ENCODE measurements at regions not wholly inside any gene's neighbourhood (a gene's known extent, or its start where the extent isn't known, plus 50 kb on each side); places are given as distances from the start of the nearest gene placed in this dataset.

DNA sequence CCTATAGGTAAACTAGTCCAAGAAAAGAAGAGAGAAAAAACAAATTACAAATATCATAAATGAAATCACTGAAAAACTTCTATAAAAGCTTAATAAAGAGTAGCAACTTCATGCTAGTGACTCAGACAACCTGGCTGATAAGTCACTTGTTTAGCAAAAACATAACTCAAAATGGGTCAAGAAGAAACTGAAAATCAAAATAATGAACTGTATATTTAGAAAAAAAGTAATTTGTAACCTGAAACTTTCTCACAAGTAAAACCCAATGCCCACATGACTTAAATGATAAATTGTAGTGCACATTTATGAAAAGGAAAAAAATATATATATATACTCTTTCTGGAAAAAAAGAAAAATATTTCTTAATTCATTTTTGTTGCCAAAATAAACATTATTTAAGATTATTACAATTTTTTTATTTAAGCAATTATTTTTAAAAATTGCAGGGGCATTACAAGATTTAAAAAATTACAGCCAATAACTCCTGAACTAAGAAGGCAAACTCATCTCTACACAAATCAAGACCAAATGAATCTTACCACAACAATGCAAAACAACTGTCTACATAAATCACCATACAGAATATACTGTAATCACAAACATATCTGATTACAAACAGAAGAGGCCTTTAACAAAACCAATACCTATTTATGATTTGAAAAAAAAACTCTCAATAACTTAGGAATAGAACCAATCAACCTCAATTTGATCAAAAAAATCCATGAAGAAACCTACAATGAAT, 406.3 kb downstream of the CDH7 start:
- ChIA-PET POLR2A (no interaction called here), CTCF (no interaction called here)

DNA sequence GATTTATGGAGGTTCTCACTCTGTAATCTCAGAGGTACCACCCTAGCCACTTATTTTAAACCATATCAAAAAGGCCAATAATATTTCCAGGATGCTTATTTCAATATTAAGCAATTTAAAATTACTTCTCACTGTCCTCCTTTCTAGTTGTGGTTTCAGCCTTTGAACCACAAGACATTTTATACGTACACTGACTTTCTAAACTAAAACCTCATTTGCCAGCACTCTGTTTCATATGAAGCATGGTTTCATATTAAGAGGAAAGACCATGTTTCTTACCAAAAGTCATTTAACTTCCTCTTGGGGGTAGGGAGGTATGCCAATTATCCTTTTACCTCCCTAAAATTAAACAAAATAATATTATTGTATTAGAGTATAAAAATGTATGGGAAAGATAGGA, 399.8 kb downstream of the CDH7 start:
- ChIA-PET CTCF (no interaction called here), POLR2A (no interaction called here)

DNA sequence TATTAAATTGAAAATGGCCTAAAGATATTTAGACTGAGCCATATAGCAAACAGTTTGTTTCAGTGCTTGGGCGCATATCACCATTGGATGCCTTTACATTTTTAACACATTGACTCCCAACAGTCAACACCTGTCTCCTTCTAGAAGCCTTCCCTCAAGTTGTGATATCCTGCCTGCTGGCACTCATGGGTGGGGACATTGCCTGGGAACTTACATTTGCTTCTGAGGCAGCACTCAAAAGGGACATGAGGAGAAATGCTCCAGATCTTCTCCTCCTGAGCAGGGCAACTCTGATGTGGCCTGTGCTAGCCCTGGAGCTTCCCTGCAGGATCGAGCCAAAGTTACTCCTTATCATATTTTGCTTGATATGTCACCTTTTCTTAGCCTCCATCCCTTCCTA, 392.2 kb downstream of the CDH7 start:
- POLR2A ChIA-PET = no interaction called here
- CTCF ChIA-PET = no interaction called here

DNA sequence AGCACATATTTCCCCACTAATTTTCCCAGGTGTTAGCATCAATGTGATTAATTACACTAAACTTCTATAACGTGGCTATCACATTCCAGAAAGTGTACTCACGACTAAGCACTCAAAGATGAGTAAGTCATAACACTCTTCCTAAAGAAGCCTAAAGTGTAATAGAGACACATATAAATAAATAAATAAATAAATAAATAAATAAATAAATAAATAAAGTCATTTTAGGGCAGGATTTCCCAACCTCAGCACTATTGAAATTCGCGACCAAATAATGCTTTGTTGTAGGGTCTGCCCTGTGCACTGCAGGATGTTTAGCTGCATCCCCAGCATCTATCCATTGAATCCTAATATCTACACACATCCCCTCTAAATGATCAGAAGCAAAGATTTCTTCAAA, 390.9 kb downstream of the CDH7 start:
- CTCF ChIA-PET = no interaction called here
- POLR2A ChIA-PET = no interaction called here

DNA sequence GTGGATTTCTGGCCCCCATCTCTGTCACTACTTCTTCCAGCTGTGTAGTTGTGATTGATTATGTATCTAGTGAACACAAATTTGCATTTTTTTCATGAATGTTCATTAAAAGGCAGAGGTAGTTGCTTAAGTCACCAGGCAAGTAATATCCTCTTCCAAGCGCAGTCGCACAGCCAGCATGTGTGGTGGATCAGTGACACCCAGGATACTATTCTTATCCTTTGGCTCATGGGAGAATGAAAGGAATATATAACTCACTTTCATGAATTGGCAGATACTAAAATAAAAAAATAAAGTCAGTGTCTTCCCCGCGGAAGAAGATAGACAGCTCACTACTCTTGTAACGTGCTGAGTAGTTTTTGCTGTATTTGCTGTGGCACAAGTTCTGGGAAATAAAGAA, 387.8 kb downstream of the CDH7 start:
- ChIA-PET POLR2A (no interaction called here), CTCF (no interaction called here)

DNA sequence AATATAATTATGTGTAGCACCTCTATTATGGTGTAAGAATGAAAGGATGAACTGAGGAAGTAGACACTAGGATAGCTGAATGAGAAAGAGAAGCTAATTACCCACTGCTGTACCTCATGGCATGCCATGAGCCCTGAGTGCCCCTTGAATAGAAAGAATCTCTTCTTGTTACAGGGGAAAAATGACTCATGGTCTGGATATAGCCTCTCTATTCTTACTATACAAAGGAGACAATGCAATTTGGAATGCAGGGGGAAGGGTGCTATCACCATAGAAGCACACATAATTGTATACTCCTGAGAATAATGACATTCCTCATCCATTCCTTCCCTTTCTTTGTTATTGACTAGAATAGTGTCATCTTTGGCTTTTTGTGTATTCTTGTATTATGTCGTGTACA, 385.2 kb downstream of the CDH7 start:
- POLR2A ChIA-PET = no interaction called here
- CTCF ChIA-PET = no interaction called here

DNA sequence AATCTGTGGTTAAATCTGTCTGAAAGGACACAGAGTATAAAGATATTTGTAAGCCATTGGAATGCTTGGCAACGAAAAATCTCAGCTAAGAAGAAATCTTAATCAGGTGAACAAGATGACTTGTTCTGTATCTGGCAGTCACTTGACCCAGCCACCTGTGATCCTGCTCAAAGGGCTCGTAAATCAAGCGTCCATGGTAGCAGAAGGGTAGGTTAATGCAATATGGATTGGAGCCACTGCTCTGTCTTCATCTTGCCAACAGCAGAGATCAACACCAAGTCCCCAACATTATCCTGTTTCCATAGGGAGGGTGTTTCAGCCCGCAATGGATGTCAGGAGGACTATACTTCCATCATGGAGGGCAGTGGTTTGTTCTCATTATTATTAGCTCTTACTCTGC, 378.4 kb downstream of the CDH7 start:
- ChIA-PET CTCF (no interaction called here), POLR2A (no interaction called here)

DNA sequence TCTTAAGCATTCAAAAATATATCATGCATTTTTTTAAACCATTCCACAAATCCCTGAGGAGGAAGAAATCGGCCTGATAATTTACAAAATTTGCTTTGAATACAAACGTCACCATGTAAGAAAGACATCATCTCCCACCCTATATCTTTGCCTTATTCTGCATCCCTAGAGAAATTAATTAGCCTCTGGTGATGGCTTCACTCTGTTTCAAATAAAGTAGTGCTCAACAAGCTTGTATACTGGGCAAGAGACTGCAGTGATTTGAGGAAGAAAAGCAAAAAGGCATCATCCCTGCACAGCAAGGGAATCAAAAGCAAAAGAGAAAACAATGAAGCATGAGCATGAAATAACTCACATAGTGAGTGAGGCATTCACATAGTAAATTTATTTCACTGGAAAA, 375.5 kb downstream of the CDH7 start:
- POLR2A ChIA-PET = no interaction called here
- CTCF ChIA-PET = no interaction called here

DNA sequence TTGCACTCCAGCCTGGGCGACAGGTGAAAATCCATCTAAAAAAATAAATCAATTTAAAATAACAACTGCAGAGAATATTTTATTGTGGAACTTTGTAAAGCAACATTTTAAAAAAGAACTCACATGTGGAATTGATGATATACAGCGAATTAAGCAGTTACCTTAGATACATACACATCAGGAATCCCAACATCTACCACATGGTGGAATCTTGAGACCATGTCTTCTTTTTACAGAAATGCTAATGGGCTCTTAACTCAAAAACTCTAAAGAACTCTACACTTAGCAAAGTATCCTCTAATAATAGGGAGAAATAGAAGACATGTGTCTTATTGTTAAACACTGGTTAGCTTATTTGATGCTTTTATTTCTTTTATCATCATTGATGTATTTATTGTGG, 373.6 kb downstream of the CDH7 start:
- POLR2A ChIA-PET = no interaction called here
- CTCF ChIA-PET = no interaction called here

DNA sequence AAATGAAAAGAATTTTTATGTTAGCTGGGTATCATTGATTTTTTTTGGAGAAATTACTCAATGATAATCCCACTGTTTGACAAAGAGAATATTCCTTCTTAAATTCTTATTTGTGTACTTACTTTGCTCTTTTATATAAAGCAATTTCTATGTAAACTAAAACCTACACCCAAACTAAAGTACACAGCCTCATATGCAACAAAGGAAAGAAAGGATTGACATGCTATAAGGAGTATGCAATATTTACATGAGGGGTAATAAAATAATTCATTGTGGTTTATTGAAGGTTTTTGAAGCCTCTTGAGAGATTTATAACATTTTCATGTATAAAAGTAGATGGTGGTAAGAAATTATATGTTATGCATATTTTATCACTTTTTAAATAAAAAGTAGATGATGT, 368.5 kb downstream of the CDH7 start:
- ChIA-PET CTCF (no interaction called here), POLR2A (no interaction called here)

DNA sequence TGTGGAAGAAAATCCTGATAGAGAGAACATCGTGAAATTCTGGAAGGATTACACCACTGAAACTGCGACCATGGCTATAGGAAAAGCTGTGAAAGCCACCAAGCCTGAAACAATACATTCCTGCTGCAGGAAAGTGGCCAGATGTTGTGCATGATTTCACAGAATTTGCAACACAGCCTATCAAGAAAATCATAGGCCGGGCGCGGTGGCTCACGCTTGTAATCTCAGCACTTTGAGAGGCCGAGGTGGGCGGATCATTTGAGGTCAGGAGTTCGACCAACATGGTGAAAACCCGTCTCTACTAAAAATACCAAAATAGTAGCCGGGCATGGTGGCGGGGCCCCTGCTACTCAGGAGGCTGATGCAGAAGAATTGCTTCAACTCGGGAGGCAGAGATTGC, 360.2 kb downstream of the CDH7 start:
- ChIA-PET POLR2A (no interaction called here), CTCF (no interaction called here)

DNA sequence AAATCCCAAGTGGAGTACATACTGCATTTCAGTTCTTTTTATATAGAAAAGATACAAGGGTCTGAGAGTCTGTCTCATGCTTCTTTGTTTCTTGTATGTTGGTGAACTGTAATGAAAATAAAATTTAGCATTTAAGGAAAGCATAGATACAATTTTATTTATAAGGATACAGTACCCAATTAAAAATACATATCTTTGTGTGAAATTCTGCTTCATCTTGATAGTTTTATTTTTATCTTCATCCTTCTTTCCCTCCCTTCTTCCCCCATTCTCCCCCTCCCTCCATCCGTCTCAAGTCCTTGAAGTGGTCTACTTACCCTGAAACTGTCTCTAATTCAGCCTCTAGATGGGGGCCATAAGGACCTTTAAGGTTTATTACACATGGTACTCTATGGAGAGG, 359.8 kb downstream of the CDH7 start:
- POLR2A ChIA-PET = no interaction called here

DNA sequence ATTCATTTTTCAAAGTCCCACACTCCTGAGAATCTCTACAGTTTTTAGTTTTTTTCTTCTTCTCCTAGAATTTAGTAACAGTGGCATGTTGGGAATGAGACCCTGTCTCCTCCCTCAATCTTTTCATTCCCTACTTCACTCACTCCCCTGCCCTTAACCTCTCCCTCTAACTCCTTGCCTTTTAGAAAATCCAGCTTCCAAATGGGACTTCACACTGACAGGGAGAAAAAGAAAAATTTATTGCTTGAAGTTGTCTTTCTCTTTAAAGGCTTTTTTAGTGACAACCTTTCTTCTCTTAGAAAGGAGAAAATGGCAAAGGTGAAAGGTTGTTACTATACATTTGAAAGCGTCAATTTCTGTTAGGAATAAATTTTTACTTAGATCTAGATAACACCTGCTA, 359.2 kb downstream of the CDH7 start:
- CTCF ChIA-PET = no interaction called here

More for the DNA sequence above, 359.8 kb downstream of the CDH7 start:
- CTCF ChIA-PET = no interaction called here

DNA sequence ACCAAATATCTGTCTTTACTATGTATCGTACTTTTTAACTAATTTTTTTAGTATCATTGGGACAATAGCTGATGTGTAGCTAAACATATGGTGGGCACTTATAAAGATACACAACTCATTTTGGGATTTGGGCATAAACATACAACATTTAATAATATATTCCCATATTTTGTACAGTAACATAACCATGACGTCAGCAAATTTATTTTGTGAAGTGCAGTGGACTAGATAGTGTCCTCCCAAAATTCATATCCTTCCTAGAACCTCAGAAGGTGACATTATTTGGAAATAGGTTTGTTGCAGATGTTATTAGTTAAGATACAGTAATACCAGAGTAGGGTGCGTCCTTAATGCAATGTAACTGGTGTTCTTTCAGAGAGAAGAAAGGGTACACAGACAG, 356.7 kb downstream of the CDH7 start:
- CTCF ChIA-PET = no interaction called here
- POLR2A ChIA-PET = no interaction called here

More for the DNA sequence above, 359.2 kb downstream of the CDH7 start:
- POLR2A ChIA-PET = no interaction called here

DNA sequence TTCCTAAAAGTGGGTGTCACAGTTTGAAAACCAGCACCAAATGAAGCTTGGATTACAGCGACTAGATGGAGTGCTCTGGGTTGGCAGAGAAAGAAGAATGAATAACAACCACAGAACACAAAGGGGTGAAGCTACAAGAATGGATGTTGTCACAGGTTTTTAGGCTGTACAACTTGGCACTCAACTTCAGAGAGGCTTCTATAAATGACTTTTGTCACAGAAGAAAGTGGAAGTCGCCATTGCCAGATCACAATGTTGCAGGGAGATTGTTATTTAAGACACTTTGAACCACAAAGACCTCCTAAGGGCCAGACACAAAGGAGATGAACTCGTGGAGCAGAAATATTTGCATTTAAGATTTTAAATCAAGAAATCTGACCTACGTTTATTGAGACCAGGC, 354.2 kb downstream of the CDH7 start:
- ChIA-PET CTCF (no interaction called here), POLR2A (no interaction called here)

DNA sequence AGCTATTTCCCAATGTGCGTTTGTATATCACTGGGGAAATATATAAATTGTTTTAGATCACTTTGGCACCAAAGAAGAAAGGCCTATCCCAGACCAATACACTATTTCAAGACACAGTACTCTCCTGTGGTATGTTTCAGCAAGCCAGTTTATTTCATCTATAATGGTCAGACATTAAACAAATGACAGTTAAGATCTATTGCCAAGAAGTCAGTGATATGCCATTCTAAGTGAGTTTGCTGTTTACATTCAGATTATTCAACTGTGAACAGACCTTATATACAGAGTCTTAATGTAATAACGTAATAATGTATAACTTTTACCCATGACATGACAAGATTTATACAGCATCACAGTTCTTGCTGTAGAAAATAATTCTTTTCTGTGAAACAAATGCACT, 352.7 kb downstream of the CDH7 start:
- ChIA-PET POLR2A (no interaction called here), CTCF (no interaction called here)

DNA sequence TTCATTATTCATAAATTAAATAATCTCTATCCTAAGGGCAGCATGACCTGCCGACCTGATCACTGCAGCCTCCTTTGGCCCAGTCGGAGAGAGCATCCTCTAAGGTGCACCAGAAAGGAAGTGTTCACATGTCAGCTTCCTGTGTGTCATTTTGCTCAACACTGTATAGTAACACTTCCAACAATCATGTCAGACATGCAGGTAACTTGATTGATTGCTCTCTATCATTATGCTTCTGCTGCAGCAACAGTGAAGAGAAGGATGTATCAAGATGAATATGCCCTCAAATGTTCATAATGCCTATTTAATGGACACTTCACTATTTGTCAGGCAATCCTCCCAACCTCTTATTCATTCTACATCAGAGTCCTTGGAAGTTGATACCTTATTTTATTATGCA, 332.3 kb downstream of the CDH7 start:
- ChIA-PET POLR2A (no interaction called here), CTCF (no interaction called here)

DNA sequence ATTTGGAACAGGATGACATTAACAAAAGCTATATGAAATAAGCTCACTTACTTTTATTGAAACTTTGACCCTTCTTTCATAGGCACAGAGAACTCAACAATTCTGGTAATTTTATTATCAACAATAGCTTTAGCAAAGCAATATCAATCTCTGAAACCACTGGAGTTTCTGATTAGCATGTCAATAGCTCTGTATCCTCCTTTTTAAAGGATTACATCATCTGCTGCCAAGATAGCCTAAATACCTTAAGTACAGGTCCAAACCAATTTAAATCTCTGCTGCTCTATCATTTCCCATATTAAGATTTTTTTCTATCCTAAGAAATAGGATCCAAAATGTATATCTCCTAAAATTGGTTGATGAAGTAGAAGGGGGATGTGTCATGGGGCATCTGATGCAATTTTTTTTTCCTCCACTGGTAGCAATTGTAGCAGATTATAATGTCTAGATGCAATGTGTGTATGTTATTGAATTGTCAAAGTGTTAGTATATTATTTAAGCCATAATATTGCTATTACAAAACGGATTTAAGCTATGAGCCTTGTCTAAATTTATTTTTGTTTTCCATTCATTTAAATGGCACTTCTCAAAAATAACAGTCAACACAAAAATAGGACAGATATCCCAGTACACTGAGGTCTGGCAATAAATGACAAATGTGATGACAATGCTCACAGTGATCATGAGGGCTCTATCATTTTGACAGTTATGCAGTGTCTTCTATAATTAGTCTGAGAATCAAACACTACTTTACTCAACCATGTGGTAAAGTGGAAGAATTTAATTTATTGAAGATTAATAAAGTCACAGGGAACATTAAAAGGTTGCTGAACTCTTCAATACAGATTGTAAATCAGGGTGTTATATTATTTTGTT, 328.4 kb downstream of the CDH7 start:
- POLR2A ChIA-PET = no interaction called here
- CTCF ChIA-PET = no interaction called here

DNA sequence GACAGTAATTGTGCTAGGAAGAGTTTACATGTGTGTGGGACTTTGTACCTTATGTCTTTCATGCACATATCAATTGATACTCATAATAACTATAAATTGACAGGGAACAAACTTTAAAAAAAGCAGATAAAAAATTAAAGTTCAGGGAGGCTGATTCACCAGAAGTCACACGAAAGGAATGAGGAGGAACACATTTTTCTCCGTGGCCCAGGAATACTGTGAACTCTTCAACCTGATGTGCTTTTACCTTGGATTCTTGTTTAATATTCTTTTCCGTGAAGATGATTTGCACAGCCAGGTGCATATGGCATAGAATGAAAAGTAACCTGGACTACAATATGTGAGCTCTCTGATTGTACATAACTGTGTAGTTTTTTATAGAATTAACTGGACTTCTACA, 326.3 kb downstream of the CDH7 start:
- POLR2A ChIA-PET = no interaction called here

DNA sequence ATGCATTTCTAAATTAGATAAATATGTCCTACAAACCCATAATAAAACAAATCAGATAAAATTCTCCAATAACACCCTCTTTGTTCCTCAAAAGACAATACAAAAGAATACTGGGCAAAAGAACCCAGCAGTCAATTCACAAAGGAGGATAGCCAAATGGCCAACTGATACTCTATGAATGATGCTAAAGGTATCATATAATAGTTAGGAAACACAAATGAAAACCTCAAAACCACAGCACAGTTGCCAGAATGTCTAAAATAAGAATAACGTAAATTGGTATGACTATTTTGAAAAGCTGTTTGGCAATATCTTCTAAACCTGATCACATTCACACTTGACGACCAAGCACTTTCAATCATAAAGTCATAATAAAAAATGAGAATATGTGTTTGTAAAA, 315.4 kb downstream of the CDH7 start:
- ChIA-PET CTCF (no interaction called here), POLR2A (no interaction called here)

More for the DNA sequence above, 326.3 kb downstream of the CDH7 start:
- CTCF ChIA-PET = no interaction called here

DNA sequence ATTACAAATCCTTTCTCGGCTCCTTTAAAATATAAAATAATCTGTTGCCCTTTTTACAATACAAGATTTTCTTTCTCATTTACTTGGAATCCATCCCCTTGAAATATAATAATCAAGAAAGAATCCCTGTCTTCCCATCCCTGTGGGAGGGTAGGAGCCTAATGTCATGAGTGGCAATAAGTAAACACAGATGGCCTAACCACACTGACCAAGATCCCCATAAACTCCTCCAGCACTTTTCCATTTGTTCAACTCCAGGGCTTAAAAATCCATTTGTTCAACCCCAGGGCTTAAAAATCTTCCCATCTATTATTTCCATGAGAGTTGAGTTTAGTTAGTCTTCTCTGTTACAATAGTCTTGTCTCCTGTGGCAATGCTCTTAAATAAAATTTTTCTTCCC, 297.6 kb downstream of the CDH7 start:
- ChIA-PET CTCF (no interaction called here), POLR2A (no interaction called here)

DNA sequence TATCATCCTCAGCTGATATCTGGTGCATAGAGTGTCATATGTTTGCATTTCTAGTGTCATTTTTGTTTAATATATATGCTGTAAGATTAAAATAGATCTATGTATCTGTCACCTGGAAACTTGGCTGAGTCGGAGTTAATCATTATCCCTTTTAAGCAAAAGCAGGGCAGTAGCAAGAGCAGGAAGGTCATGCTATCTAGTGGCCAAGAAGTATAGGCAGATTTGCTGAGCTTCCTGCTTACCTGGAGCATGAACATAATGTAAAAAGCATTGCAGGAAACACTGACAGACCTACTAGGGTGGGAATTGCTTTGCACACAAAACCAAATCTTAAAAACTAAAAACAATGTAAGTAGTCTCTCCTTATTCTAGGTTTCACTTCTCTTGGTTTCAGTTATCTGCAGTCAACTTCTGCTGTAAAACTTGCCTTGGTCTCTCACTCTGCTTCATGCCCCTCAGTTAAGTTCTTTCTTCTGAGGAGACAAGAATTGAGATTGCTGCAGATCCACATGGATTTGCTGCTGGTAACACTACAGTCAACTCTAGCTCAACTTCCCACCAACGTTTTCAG, 295.3 kb downstream of the CDH7 start:
- POLR2A ChIA-PET = no interaction called here
- CTCF ChIA-PET = no interaction called here

Data from activated CD8-positive, alpha-beta memory T cell treated with anti-CD3 and anti-CD28 coated beads for 36 hours (primary cell).